ENCODE measurements at regions not wholly inside any gene's neighbourhood (a gene's known extent, or its start where the extent isn't known, plus 50 kb on each side); places are given as distances from the start of the nearest gene placed in this dataset.
"Not testable (repeated sequence)": the region's sequence is repeated elsewhere in the genome, so short reads cannot be mapped to it uniquely, and the experiment has no call there.

- not testable (repeated sequence) for TF ChIP-seq CTCF (conservative IDR thresholded peaks at IDR 0.05; ENCODE audit: low read length); EZH2phosphoT487 (IDR thresholded peaks at IDR 0.05; ENCODE audit: borderline replicate concordance)
These were observed 646.6 kb downstream of the ISL1 start for GRCh38 chr5:52029836-52030235.
